LNCAP (cell line): ENCODE measurements at regions not wholly inside any gene's neighbourhood (a gene's known extent, or its start where the extent isn't known, plus 50 kb on each side); places are given as distances from the start of the nearest gene placed in this dataset.

ENCODE experiments used
- CTCF ChIP-seq: fragments of 450-650 bp; IDR thresholded peaks from 2 replicates; pipeline ENCODE4 v1.5.1; 2017; ENCODE audit warnings: mild to moderate bottlenecking

DNA sequence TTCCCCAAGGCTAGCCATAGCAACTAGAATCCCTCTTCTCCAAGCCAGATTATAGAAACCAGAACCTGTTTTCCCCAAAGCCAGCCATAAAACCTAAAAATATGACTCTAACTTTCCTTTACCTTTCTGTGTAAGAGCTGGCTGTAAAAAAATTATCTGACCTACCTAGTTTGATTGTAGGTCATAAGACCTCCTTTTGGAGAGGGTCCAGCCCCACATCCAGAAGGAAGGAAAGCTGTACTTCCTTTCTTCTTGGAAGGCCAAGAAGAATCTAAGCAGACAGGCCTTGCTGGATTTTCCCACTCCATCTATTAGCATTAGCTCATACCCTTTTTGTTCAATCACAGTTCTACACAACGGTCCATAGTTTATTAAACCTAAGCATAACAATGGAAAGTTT, 1006.3 kb downstream of the SORCS3 start:
- TF ChIP-seq CTCF: no peak

DNA sequence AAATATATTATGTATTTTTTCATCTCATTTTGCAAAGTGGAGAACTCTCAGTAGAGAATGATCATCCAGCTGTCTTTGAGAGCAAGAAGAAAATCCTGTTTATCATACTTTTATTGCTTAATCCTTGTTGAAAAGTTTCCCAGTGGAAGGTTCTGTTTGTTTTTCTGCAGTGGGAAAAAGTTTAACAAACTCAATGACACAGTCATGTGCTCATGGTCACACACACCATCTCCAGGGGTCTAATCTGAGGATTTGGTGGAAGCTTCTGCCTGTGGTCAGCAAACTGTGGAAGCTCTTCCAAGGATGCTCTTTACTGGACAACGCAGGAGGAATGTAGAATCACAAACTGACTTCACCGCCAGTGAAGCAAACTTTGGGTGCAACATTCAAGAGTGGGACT, 1003.9 kb downstream of the SORCS3 start:
- no peak for TF ChIP-seq CTCF

GRCh38 chr10:105644559-105644958, 1003.5 kb downstream of the SORCS3 start:
- no peak for TF ChIP-seq CTCF

DNA sequence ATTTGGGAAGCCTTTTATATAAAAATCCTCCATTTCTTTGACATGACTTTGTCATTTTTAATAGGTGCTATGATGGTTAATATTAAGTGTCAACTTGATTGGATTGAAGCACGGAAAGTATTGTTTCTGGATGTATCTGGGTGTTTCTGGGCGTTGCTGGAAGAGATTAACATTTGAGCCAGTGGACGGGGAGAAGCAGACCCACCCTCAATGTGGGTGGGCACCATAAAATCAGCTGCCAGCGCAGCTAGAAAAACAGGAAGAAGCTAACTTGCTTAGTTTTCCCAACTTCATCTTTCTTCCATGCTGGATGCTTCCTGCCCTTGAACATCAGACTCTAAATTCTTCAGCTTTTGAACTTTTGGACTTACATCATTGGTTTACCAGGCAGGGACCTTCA, 1003.0 kb downstream of the SORCS3 start:
- no peak for TF ChIP-seq CTCF

- no peak for TF ChIP-seq CTCF
Measured at GRCh38 chr10:105643660-105644059, 1002.6 kb downstream of the SORCS3 start.

DNA sequence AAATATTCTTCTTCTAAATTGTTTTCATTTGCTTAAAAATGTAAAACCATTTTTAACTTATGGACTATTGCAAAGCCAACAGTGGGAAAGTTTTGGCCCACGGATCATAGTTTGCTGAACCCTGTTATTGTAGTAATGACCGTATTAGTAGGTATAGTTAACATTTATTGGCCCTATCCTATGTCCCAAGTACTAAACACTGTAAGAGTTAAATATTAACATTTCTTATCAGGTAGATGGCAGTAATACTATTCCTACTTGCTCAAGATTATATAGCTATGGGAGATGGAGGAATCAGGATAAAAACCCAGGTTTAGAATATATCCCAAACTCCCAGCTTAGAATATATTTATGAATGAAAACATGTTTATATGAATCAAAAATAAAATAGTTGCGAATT, 993.2 kb downstream of the SORCS3 start:
- TF ChIP-seq CTCF: no peak

- TF ChIP-seq CTCF: no peak
Measured at GRCh38 chr10:105615715-105616365, 974.8 kb downstream of the SORCS3 start.

GRCh38 chr10:105611244-105611798, 970.2 kb downstream of the SORCS3 start:
- TF ChIP-seq CTCF: no peak
